Right lobe of liver (tissue), 4 donors: ENCODE measurements at regions not wholly inside any gene's neighbourhood (a gene's known extent, or its start where the extent isn't known, plus 50 kb on each side); places are given as distances from the start of the nearest gene placed in this dataset.

ENCODE experiments used
- CTCF ChIP-seq, 4 donors: fragments of 200-600 bp in 3 of 4; fragments of 450-650 bp in 1 of 4; IDR thresholded peaks; one replicate each; pipeline versions ENCODE4 v1.5.1 to v1.8.0; 2016 to 2022; ENCODE audit warnings: antibody characterized with exemption in 4 of 4, mild to moderate bottlenecking in 2 of 4
- POLR2A ChIP-seq: fragments of 450-650 bp; IDR thresholded peaks from one replicate; pipeline ENCODE4 v1.6.1; 2017; ENCODE audit warnings: antibody characterized with exemption, mild to moderate bottlenecking
- donor health status: DM: no; HTN: no; CAD: no.
- donor health status: DM: no; HTN: no; CAD: no.
- donor health status: DM: no; HTN: yes; CAD: no.

- TF ChIP-seq CTCF (IDR thresholded peaks at IDR 0.05) (no peak), POLR2A (no peak)
Measured at GRCh38 chr1:87262688-87263087, 66.0 kb upstream of the LMO4 start.
